ENCODE measurements at regions not wholly inside any gene's neighbourhood (a gene's known extent, or its start where the extent isn't known, plus 50 kb on each side); places are given as distances from the start of the nearest gene placed in this dataset.

DNA sequence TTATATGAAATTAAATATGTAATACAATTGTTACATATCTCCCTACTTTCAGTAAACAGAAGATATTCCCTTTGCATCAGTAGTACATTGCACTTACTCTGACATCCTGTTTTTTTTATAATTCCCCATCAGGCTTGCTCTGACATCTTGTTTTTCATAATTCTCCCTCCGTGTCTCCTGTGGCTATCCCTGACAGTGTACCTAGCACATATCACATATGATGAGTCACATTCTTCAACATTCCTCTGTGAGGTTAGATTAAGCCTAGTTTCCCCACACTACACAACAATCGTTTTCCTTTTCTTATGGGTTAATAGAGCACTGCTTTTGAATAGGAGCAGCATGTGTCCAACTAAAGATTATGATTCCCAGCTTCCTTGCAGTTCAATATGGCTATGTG lies 250.6 kb upstream of the NPVF start:
- peak; percentile 83 for TF ChIP-seq POLR2AphosphoS5 (IDR thresholded peaks at IDR 0.05)
- TF ChIP-seq, protein P1, sequence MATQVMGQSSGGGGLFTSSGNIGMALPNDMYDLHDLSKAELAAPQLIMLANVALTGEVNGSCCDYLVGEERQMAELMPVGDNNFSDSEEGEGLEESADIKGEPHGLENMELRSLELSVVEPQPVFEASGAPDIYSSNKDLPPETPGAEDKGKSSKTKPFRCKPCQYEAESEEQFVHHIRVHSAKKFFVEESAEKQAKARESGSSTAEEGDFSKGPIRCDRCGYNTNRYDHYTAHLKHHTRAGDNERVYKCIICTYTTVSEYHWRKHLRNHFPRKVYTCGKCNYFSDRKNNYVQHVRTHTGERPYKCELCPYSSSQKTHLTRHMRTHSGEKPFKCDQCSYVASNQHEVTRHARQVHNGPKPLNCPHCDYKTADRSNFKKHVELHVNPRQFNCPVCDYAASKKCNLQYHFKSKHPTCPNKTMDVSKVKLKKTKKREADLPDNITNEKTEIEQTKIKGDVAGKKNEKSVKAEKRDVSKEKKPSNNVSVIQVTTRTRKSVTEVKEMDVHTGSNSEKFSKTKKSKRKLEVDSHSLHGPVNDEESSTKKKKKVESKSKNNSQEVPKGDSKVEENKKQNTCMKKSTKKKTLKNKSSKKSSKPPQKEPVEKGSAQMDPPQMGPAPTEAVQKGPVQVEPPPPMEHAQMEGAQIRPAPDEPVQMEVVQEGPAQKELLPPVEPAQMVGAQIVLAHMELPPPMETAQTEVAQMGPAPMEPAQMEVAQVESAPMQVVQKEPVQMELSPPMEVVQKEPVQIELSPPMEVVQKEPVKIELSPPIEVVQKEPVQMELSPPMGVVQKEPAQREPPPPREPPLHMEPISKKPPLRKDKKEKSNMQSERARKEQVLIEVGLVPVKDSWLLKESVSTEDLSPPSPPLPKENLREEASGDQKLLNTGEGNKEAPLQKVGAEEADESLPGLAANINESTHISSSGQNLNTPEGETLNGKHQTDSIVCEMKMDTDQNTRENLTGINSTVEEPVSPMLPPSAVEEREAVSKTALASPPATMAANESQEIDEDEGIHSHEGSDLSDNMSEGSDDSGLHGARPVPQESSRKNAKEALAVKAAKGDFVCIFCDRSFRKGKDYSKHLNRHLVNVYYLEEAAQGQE (IDR thresholded peaks at IDR 0.05; ENCODE audit: borderline replicate concordance) = peak; percentile 70
- TF ChIP-seq, protein P2, sequence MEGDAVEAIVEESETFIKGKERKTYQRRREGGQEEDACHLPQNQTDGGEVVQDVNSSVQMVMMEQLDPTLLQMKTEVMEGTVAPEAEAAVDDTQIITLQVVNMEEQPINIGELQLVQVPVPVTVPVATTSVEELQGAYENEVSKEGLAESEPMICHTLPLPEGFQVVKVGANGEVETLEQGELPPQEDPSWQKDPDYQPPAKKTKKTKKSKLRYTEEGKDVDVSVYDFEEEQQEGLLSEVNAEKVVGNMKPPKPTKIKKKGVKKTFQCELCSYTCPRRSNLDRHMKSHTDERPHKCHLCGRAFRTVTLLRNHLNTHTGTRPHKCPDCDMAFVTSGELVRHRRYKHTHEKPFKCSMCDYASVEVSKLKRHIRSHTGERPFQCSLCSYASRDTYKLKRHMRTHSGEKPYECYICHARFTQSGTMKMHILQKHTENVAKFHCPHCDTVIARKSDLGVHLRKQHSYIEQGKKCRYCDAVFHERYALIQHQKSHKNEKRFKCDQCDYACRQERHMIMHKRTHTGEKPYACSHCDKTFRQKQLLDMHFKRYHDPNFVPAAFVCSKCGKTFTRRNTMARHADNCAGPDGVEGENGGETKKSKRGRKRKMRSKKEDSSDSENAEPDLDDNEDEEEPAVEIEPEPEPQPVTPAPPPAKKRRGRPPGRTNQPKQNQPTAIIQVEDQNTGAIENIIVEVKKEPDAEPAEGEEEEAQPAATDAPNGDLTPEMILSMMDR (IDR thresholded peaks at IDR 0.05; ENCODE audit: poor library complexity, severe bottlenecking) = no peak

Measured in neural cell (in vitro differentiated cells).